Kidney glomerular epithelial cell (primary cell): ENCODE measurements at regions not wholly inside any gene's neighbourhood (a gene's known extent, or its start where the extent isn't known, plus 50 kb on each side); places are given as distances from the start of the nearest gene placed in this dataset.
"Not testable (repeated sequence)": the region's sequence is repeated elsewhere in the genome, so short reads cannot be mapped to it uniquely, and the experiment has no call there.

Experiments used
- DNase-seq: peaks from one replicate; lab custom pipeline; 2025; lab: John Stamatoyannopoulos, UW

GRCh38 chr6:106884576-106884975 is 90.0 kb downstream of the CD24 start:
- no peak for DNase-seq

GRCh38 chr6:106883808-106884262 is 90.7 kb downstream of the CD24 start:
- no peak for DNase-seq

- DNase-seq = no peak
Observed at GRCh38 chr6:106882601-106883518, 91.7 kb downstream of the CD24 start.

GRCh38 chr6:106882138-106882537 is 92.4 kb downstream of the CD24 start:
- DNase-seq = no peak

GRCh38 chr6:106880952-106881351 is 93.6 kb downstream of the CD24 start:
- no peak for DNase-seq

- no peak for DNase-seq
Observed at GRCh38 chr6:106875782-106876321, 98.7 kb downstream of the CD24 start.

- no peak for DNase-seq
Observed at GRCh38 chr6:106874481-106874880, 100.0 kb downstream of the CD24 start.

GRCh38 chr6:106872049-106872448 is 102.5 kb downstream of the CD24 start:
- DNase-seq = peak; percentile 25

GRCh38 chr6:106870824-106871717 is 103.5 kb downstream of the CD24 start:
- DNase-seq = peak; percentile 97

- peak; percentile 98 for DNase-seq
Observed at GRCh38 chr6:106870069-106870468, 104.5 kb downstream of the CD24 start.

GRCh38 chr6:106869203-106869602 is 105.3 kb downstream of the CD24 start:
- no peak for DNase-seq

GRCh38 chr6:106866875-106867658 is 107.5 kb downstream of the CD24 start:
- no peak for DNase-seq

GRCh38 chr6:106862858-106863257 is 111.7 kb downstream of the CD24 start:
- DNase-seq = no peak

GRCh38 chr6:106860940-106861339 is 113.6 kb downstream of the CD24 start:
- no peak for DNase-seq

- DNase-seq = peak; percentile 70
Observed at GRCh38 chr6:106858653-106859092, 115.9 kb downstream of the CD24 start.

GRCh38 chr6:106857771-106858652 is 116.5 kb downstream of the CD24 start:
- no peak for DNase-seq

- DNase-seq = not testable (repeated sequence)
Observed at GRCh38 chr6:106857310-106857709, 117.2 kb downstream of the CD24 start.

- no peak for DNase-seq
Observed at GRCh38 chr6:106856227-106856874, 118.2 kb downstream of the CD24 start.

GRCh38 chr6:106855117-106855516 is 119.4 kb downstream of the CD24 start:
- DNase-seq = no peak
